GM21447 (cell line): ENCODE measurements at regions not wholly inside any gene's neighbourhood (a gene's known extent, or its start where the extent isn't known, plus 50 kb on each side); places are given as distances from the start of the nearest gene placed in this dataset.
"Not testable (repeated sequence)": the region's sequence is repeated elsewhere in the genome, so short reads cannot be mapped to it uniquely, and the experiment has no call there.

Experiments used
- ATAC-seq: cut with Tn5 transposase; IDR thresholded peaks from one replicate; pipeline ENCODE4 v1.9.1; 2021; ENCODE audit not compliant: unreplicated experiment

- no peak for ATAC-seq
These were observed 281.0 kb upstream of the SULF2 start for GRCh38 chr20:48066246-48066645.

GRCh38 chr20:48065833-48066232 lies 280.6 kb upstream of the SULF2 start:
- ATAC-seq = no peak

GRCh38 chr20:48064929-48065328 lies 279.6 kb upstream of the SULF2 start:
- no peak for ATAC-seq

GRCh38 chr20:48060841-48061720 lies 275.8 kb upstream of the SULF2 start:
- ATAC-seq = no peak

- no peak for ATAC-seq
These were observed 273.6 kb upstream of the SULF2 start for GRCh38 chr20:48058611-48059559.

GRCh38 chr20:48057739-48058138 lies 272.5 kb upstream of the SULF2 start:
- ATAC-seq = no peak

- ATAC-seq = no peak
These were observed 272.0 kb upstream of the SULF2 start for GRCh38 chr20:48057251-48057650.

- no peak for ATAC-seq
These were observed 270.9 kb upstream of the SULF2 start for GRCh38 chr20:48056218-48056617.

- ATAC-seq = no peak
These were observed 268.8 kb upstream of the SULF2 start for GRCh38 chr20:48054051-48054450.

- no peak for ATAC-seq
These were observed 267.2 kb upstream of the SULF2 start for GRCh38 chr20:48052475-48052835.

- ATAC-seq = no peak
These were observed 266.7 kb upstream of the SULF2 start for GRCh38 chr20:48051794-48052474.

GRCh38 chr20:48049641-48050040 lies 264.4 kb upstream of the SULF2 start:
- no peak for ATAC-seq

GRCh38 chr20:48049171-48049570 lies 263.9 kb upstream of the SULF2 start:
- no peak for ATAC-seq

GRCh38 chr20:48047447-48047846 lies 262.2 kb upstream of the SULF2 start:
- ATAC-seq = no peak

GRCh38 chr20:48042628-48043027 lies 257.3 kb upstream of the SULF2 start:
- ATAC-seq = no peak

GRCh38 chr20:48041078-48041780 lies 255.9 kb upstream of the SULF2 start:
- ATAC-seq = no peak

GRCh38 chr20:48040491-48040890 lies 255.2 kb upstream of the SULF2 start:
- no peak for ATAC-seq

GRCh38 chr20:48040051-48040450 lies 254.8 kb upstream of the SULF2 start:
- no peak for ATAC-seq

GRCh38 chr20:48039514-48039913 lies 254.2 kb upstream of the SULF2 start:
- ATAC-seq = no peak

GRCh38 chr20:48038713-48039112 lies 253.4 kb upstream of the SULF2 start:
- ATAC-seq = no peak

- ATAC-seq = not testable (repeated sequence)
These were observed 252.5 kb upstream of the SULF2 start for GRCh38 chr20:48037798-48038197.
